Natural killer cell (primary cell): ENCODE measurements at regions not wholly inside any gene's neighbourhood (a gene's known extent, or its start where the extent isn't known, plus 50 kb on each side); places are given as distances from the start of the nearest gene placed in this dataset.

Experiments used
- ATAC-seq, 3 donors: fragments of 150-1000 bp in 2 of 3; fragments of 200-7000 bp in 1 of 3; cut with Tn5 transposase; 1 replicate in 1 of 3; 2 replicates in 2 of 3; pipeline ENCODE4 v1.10.0; 2021; ENCODE audit warnings: mild to moderate bottlenecking in 2 of 3, moderate library complexity in 2 of 3
- DNase-seq, 2 donors: peaks; one replicate each; pipeline versions ENCODE4 v3.0.0 to v3.0.0-alpha.2; 2013 to 2021; ENCODE audit warnings: mixed read lengths in 1 of 2
- H3K27ac ChIP-seq: one replicate; pipeline ENCODE4 v1.5.1; 2013; ENCODE audit warnings: mild to moderate bottlenecking, low read length
- H3K27me3 ChIP-seq: one replicate; pipeline ENCODE4 v1.6.1; 2013; ENCODE audit warnings: low read length; ENCODE audit not compliant: control insufficient read depth, insufficient read depth
- H3K36me3 ChIP-seq: one replicate; pipeline ENCODE4 v1.6.1; 2013; ENCODE audit warnings: low read length; ENCODE audit not compliant: control insufficient read depth, insufficient read depth
- H3K4me1 ChIP-seq: one replicate; pipeline ENCODE4 v1.6.1; 2013; ENCODE audit warnings: low read length; ENCODE audit not compliant: control insufficient read depth, insufficient read depth
- H3K4me3 ChIP-seq: one replicate; pipeline ENCODE4 v1.5.1; 2013; ENCODE audit warnings: low read length
- H3K9me3 ChIP-seq: one replicate; pipeline ENCODE4 v1.6.1; 2013; ENCODE audit warnings: low read length; ENCODE audit not compliant: control insufficient read depth, insufficient read depth
- H3K27ac Mint-ChIP-seq, 2 donors: one replicate each; pipeline ENCODE4 v1.8.0; 2022; ENCODE audit warnings: mild to moderate bottlenecking in 2 of 2, mixed read lengths in 2 of 2, moderate library complexity in 1 of 2
- H3K27me3 Mint-ChIP-seq, 2 donors: one replicate each; pipeline ENCODE4 v1.8.0; 2022; ENCODE audit warnings: low read depth in 2 of 2, mixed read lengths in 2 of 2
- H3K36me3 Mint-ChIP-seq: one replicate; pipeline ENCODE4 v1.8.0; 2022; ENCODE audit warnings: mixed read lengths
- H3K4me1 Mint-ChIP-seq, 2 donors: one replicate each; pipeline ENCODE4 v1.8.0; 2022; ENCODE audit warnings: mixed read lengths in 2 of 2
- H3K4me3 Mint-ChIP-seq: one replicate; pipeline ENCODE4 v1.8.0; 2022; ENCODE audit warnings: mild to moderate bottlenecking, moderate library complexity, mixed read lengths
- H3K9me3 Mint-ChIP-seq, 2 donors: one replicate each; pipeline ENCODE4 v1.8.0; 2022; ENCODE audit warnings: mixed read lengths in 2 of 2
- CTCF ChIP-seq: fragments of 200-600 bp; IDR thresholded peaks from one replicate; pipeline ENCODE4 v1.8.0; 2022; ENCODE audit warnings: antibody characterized with exemption
- WGBS: methylation state at CpG from one replicate; pipeline ENCODE4 v1.1.7; 2013; ENCODE audit warnings: missing lambda C conversion rate; ENCODE audit not compliant: insufficient coverage; 5-methylcytosine and 5-hydroxymethylcytosine counted together
- intact Hi-C: fragments of 100-400 bp; cut with micrococcal nuclease; formaldehyde crosslinking; loops from one replicate; pipeline ENCODE4 v1.14.2; 2022

- DNase-seq = no peak
- Mint-ChIP-seq H3K9me3 (no peaks in the 10 kb centered on the region), H3K4me3 (no peak overlapping the region), H3K4me1 (no peaks in the 10 kb centered on the region), H3K27me3 (peaks cover 5 to 6% of the 10 kb centered on the region in 2 donors), H3K36me3 (no peaks in the 10 kb centered on the region), H3K27ac (no peak overlapping the region)
- intact Hi-C loops = no loop called here
- 40% methylated on average over 2 of the region's 3 CpGs for WGBS
- TF ChIP-seq CTCF = no peak
- no peak overlapping the region for H3K4me3 ChIP-seq
- no peak for ATAC-seq
- no peaks in the 10 kb centered on the region for H3K36me3 ChIP-seq
- H3K27ac ChIP-seq = no peak overlapping the region
- no peaks in the 10 kb centered on the region for H3K27me3 ChIP-seq
- H3K4me1 ChIP-seq = no peaks in the 10 kb centered on the region
- no peaks in the 10 kb centered on the region for H3K9me3 ChIP-seq
Measured at GRCh38 chr4:100278567-100278966, 88.3 kb upstream of the DDIT4L start.

GRCh38 chr4:100269446-100269845, 79.2 kb upstream of the DDIT4L start:
- no peaks in the 10 kb centered on the region for H3K27me3 Mint-ChIP-seq
- H3K9me3 Mint-ChIP-seq = peaks cover 3% of the 10 kb centered on the region in 2 donors
- Histone ChIP-seq H3K36me3 (no peaks in the 10 kb centered on the region), H3K4me3 (no peak overlapping the region), H3K27ac (no peak overlapping the region), H3K9me3 (no peaks in the 10 kb centered on the region), H3K27me3 (no peaks in the 10 kb centered on the region), H3K4me1 (no peaks in the 10 kb centered on the region)
- no peak overlapping the region for H3K27ac Mint-ChIP-seq
- WGBS = 79% methylated on average over 1 of the region's 2 CpGs
- TF ChIP-seq CTCF = no peak
- DNase-seq = no peak
- H3K4me3 Mint-ChIP-seq = no peak overlapping the region
- H3K4me1 Mint-ChIP-seq = no peaks in the 10 kb centered on the region
- intact Hi-C loops = no loop called here
- no peak for ATAC-seq
- no peaks in the 10 kb centered on the region for H3K36me3 Mint-ChIP-seq

- H3K27ac Mint-ChIP-seq = no peak overlapping the region
- ATAC-seq (no peak), DNase-seq (no peak)
- Histone ChIP-seq H3K27me3 (no peaks in the 10 kb centered on the region), H3K4me3 (no peak overlapping the region), H3K36me3 (no peaks in the 10 kb centered on the region), H3K27ac (no peak overlapping the region), H3K9me3 (no peaks in the 10 kb centered on the region), H3K4me1 (no peaks in the 10 kb centered on the region)
- TF ChIP-seq CTCF = no peak
- peaks cover 3% of the 10 kb centered on the region in 2 donors for H3K9me3 Mint-ChIP-seq
- WGBS = 82% methylated on average over 1 of the region's 2 CpGs
- H3K4me1 Mint-ChIP-seq = no peaks in the 10 kb centered on the region
- H3K27me3 Mint-ChIP-seq = no peaks in the 10 kb centered on the region
- intact Hi-C loops = no loop called here
- H3K4me3 Mint-ChIP-seq = no peak overlapping the region
- H3K36me3 Mint-ChIP-seq = no peaks in the 10 kb centered on the region
Measured at GRCh38 chr4:100268789-100269188, 78.5 kb upstream of the DDIT4L start.

DNA sequence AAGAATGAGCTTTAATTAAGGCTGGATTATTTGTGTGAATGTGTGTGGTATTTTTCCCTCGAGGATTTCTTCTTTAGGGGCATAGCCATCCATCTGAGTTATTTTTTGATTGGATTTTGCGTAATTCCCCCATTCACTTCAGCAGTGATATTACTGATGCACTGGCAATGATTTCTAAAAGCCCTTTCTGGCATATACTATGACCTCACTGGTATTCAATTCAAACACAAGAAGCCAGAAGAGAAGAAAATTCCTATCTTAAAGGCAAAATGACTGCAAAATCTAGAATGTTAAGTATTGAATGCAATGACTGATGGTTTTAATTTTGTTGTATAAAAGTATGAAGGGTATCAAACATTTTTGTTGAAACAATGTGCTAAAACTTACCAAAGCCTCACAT, 71.1 kb upstream of the DDIT4L start:
- H3K9me3 Mint-ChIP-seq = peaks cover 3 to 6% of the 10 kb centered on the region in 2 donors
- intact Hi-C loops = no loop called here
- DNase-seq (no peak), ATAC-seq (no peak)
- H3K36me3 ChIP-seq = no peaks in the 10 kb centered on the region
- TF ChIP-seq CTCF = no peak
- no peaks in the 10 kb centered on the region for H3K4me1 ChIP-seq
- no peak overlapping the region for H3K4me3 ChIP-seq
- no peak overlapping the region for H3K27ac Mint-ChIP-seq
- no peak overlapping the region for H3K27ac ChIP-seq
- 83% methylated on average over 2 of the region's 2 CpGs for WGBS
- no peaks in the 10 kb centered on the region for H3K27me3 ChIP-seq
- no peaks in the 10 kb centered on the region for H3K9me3 ChIP-seq
- H3K4me3 Mint-ChIP-seq = no peak overlapping the region
- no peaks in the 10 kb centered on the region for H3K4me1 Mint-ChIP-seq
- no peaks in the 10 kb centered on the region for H3K36me3 Mint-ChIP-seq
- H3K27me3 Mint-ChIP-seq = peaks cover 0 to 5% of the 10 kb centered on the region in 2 donors
